ENCODE measurements at regions not wholly inside any gene's neighbourhood (a gene's known extent, or its start where the extent isn't known, plus 50 kb on each side); places are given as distances from the start of the nearest gene placed in this dataset.

DNA sequence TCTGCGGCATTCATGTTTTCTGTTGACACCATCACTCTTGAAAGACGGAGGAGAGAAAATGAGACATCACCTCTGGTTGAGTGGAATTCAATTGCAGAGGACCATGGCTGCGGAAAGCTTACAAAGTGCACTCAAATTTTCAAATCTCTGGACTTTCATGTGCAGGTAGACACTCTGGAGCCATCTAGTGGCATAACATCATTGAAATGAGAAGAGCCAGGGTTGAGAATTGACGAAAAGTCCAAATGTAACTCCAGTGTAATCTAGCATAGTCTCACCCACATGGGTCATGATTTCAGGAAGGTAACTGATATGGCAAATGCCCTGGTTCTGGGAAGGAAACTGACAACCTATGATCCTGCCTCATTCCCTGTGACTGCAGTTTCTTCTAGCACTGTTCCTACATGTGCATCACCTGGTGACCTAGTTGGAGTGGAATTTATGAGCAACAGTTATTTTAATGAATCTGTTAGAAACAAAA, 687.8 kb downstream of the KCNA4 start:
- H3K4me3 ChIP-seq (ENCODE audit: low read depth, low read length), result no peak overlapping the region
- H3K27ac ChIP-seq, result no peak overlapping the region
- H2AFZ ChIP-seq, result no peak overlapping the region
- TF ChIP-seq, protein P1, sequence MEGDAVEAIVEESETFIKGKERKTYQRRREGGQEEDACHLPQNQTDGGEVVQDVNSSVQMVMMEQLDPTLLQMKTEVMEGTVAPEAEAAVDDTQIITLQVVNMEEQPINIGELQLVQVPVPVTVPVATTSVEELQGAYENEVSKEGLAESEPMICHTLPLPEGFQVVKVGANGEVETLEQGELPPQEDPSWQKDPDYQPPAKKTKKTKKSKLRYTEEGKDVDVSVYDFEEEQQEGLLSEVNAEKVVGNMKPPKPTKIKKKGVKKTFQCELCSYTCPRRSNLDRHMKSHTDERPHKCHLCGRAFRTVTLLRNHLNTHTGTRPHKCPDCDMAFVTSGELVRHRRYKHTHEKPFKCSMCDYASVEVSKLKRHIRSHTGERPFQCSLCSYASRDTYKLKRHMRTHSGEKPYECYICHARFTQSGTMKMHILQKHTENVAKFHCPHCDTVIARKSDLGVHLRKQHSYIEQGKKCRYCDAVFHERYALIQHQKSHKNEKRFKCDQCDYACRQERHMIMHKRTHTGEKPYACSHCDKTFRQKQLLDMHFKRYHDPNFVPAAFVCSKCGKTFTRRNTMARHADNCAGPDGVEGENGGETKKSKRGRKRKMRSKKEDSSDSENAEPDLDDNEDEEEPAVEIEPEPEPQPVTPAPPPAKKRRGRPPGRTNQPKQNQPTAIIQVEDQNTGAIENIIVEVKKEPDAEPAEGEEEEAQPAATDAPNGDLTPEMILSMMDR (IDR thresholded peaks at IDR 0.05), result no peak
- H3K36me3 ChIP-seq (ENCODE audit: control insufficient read depth, insufficient read depth, low read length), result no peaks in the 10 kb centered on the region
- no peaks in the 10 kb centered on the region for H3K9me3 ChIP-seq (ENCODE audit: control insufficient read depth, low read length)
- H3K79me2 ChIP-seq, result no peaks in the 10 kb centered on the region
- no peaks in the 10 kb centered on the region for H3K27me3 ChIP-seq (ENCODE audit: control insufficient read depth, insufficient read depth, low read length)
- H3K9ac ChIP-seq, result no peak overlapping the region
- H3K4me1 ChIP-seq, result no peaks in the 10 kb centered on the region
- no peak overlapping the region for H3K4me2 ChIP-seq (ENCODE audit: low read length)

DNA sequence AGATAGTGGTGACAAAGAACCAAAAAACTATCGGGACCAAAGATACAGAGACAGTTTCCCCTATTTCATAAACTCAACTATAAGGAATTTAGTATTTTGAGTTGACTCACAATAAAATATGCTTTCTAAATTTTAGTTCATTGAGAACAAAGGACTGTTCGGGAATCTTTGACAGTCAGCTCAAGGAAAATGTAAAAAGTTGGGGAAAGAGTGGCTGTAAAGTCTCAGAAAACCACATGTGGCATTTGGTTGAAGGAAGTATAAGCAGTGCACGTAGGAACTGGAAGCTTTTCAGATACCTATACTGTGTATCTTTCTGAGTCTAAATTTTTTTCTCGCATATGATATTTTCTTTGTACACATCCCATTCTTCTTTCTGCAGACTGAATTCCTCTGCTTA, 688.9 kb downstream of the KCNA4 start:
- TF ChIP-seq, protein P1 (IDR thresholded peaks at IDR 0.05), result no peak
- no peak overlapping the region for H3K4me2 ChIP-seq (ENCODE audit: low read length)

DNA sequence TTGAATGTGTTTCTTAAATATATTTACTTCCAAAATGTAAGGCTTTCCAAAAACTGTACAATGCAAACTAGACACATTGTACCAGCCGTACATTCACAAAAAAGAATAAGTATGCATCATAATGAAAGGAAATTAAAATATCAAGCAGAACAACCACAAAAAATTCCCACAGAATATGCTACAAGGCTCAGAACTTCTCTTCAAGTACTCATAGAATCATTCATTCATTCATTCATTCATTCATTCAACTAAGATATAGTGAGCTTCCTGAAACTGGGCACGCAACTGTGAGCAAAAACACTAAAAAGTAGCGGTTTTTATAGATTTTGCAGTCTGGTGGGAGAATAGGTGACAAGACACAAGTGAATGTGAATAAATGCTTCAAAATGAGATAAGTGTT, 690.1 kb downstream of the KCNA4 start:
- Histone ChIP-seq H3K27me3 (ENCODE audit: control insufficient read depth, insufficient read depth, low read length) (no peaks in the 10 kb centered on the region), H3K36me3 (ENCODE audit: control insufficient read depth, insufficient read depth, low read length) (no peaks in the 10 kb centered on the region), H3K4me2 (ENCODE audit: low read length) (no peak overlapping the region), H3K9ac (no peak overlapping the region), H3K27ac (no peak overlapping the region), H3K4me3 (ENCODE audit: low read depth, low read length) (no peak overlapping the region), H3K79me2 (no peaks in the 10 kb centered on the region), H3K9me3 (ENCODE audit: control insufficient read depth, low read length) (no peaks in the 10 kb centered on the region), H3K4me1 (no peaks in the 10 kb centered on the region), H2AFZ (no peak overlapping the region)
- TF ChIP-seq, protein P1 (IDR thresholded peaks at IDR 0.05), result no peak

More for the DNA sequence above, 688.9 kb downstream of the KCNA4 start:
- no peaks in the 10 kb centered on the region for H3K36me3 ChIP-seq (ENCODE audit: control insufficient read depth, insufficient read depth, low read length)
- no peaks in the 10 kb centered on the region for H3K9me3 ChIP-seq (ENCODE audit: control insufficient read depth, low read length)
- no peaks in the 10 kb centered on the region for H3K79me2 ChIP-seq
- no peaks in the 10 kb centered on the region for H3K27me3 ChIP-seq (ENCODE audit: control insufficient read depth, insufficient read depth, low read length)
- no peak overlapping the region for H3K27ac ChIP-seq
- H3K4me3 ChIP-seq (ENCODE audit: low read depth, low read length), result no peak overlapping the region
- no peak overlapping the region for H2AFZ ChIP-seq
- H3K4me1 ChIP-seq, result no peaks in the 10 kb centered on the region
- H3K9ac ChIP-seq, result no peak overlapping the region

GRCh38 chr11:29324328-29324727, 692.5 kb downstream of the KCNA4 start:
- Histone ChIP-seq H3K4me2 (ENCODE audit: low read length) (no peak overlapping the region), H3K9ac (no peak overlapping the region), H3K27me3 (ENCODE audit: control insufficient read depth, insufficient read depth, low read length) (no peaks in the 10 kb centered on the region), H2AFZ (no peak overlapping the region), H3K27ac (no peak overlapping the region), H3K4me1 (no peaks in the 10 kb centered on the region), H3K36me3 (ENCODE audit: control insufficient read depth, insufficient read depth, low read length) (no peaks in the 10 kb centered on the region), H3K79me2 (no peaks in the 10 kb centered on the region), H3K9me3 (ENCODE audit: control insufficient read depth, low read length) (no peaks in the 10 kb centered on the region), H3K4me3 (ENCODE audit: low read depth, low read length) (no peak overlapping the region)
- TF ChIP-seq, protein P1 (IDR thresholded peaks at IDR 0.05), result no peak

Measured in parathyroid adenoma (tissue), 2 donors.